ENCODE measurements at regions not wholly inside any gene's neighbourhood (a gene's known extent, or its start where the extent isn't known, plus 50 kb on each side); places are given as distances from the start of the nearest gene placed in this dataset.
"Not testable (repeated sequence)": the region's sequence is repeated elsewhere in the genome, so short reads cannot be mapped to it uniquely, and the experiment has no call there.

- DNase-seq (ENCODE audit: low spot score) = no peak
Measured at GRCh38 chr5:2534251-2534650, 217.2 kb downstream of the IRX2 start.

- DNase-seq (ENCODE audit: low spot score) = not testable (repeated sequence)
Measured at GRCh38 chr5:2533848-2534247, 217.6 kb downstream of the IRX2 start.

- no peak for DNase-seq (ENCODE audit: low spot score)
Measured at GRCh38 chr5:2532809-2533208, 218.7 kb downstream of the IRX2 start.

GRCh38 chr5:2531318-2531717 lies 220.2 kb downstream of the IRX2 start:
- DNase-seq (ENCODE audit: low spot score) = no peak

GRCh38 chr5:2530609-2531008 lies 220.9 kb downstream of the IRX2 start:
- no peak for DNase-seq (ENCODE audit: low spot score)

GRCh38 chr5:2529371-2530092 lies 221.9 kb downstream of the IRX2 start:
- no peak for DNase-seq (ENCODE audit: low spot score)

- no peak for DNase-seq (ENCODE audit: low spot score)
Measured at GRCh38 chr5:2525351-2525750, 226.1 kb downstream of the IRX2 start.

GRCh38 chr5:2524620-2525019 lies 226.9 kb downstream of the IRX2 start:
- DNase-seq (ENCODE audit: low spot score) = no peak

GRCh38 chr5:2523180-2523579 lies 228.3 kb downstream of the IRX2 start:
- no peak for DNase-seq (ENCODE audit: low spot score)

GRCh38 chr5:2522372-2522771 lies 229.1 kb downstream of the IRX2 start:
- no peak for DNase-seq (ENCODE audit: low spot score)

GRCh38 chr5:2519153-2519552 lies 232.3 kb downstream of the IRX2 start:
- no peak for DNase-seq (ENCODE audit: low spot score)

- DNase-seq (ENCODE audit: low spot score) = no peak
Measured at GRCh38 chr5:2517451-2517850, 234.0 kb downstream of the IRX2 start.

GRCh38 chr5:2515180-2515764 lies 236.2 kb downstream of the IRX2 start:
- DNase-seq (ENCODE audit: low spot score) = no peak

- DNase-seq (ENCODE audit: low spot score) = no peak
Measured at GRCh38 chr5:2514484-2514883, 237.0 kb downstream of the IRX2 start.

- no peak for DNase-seq (ENCODE audit: low spot score)
Measured at GRCh38 chr5:2511706-2512105, 239.8 kb downstream of the IRX2 start.

- DNase-seq (ENCODE audit: low spot score) = no peak
Measured at GRCh38 chr5:2511126-2511525, 240.4 kb downstream of the IRX2 start.

- DNase-seq (ENCODE audit: low spot score) = no peak
Measured at GRCh38 chr5:2509527-2509926, 241.9 kb downstream of the IRX2 start.

- DNase-seq (ENCODE audit: low spot score) = no peak
Measured at GRCh38 chr5:2508514-2508913, 243.0 kb downstream of the IRX2 start.

GRCh38 chr5:2507611-2508010 lies 243.9 kb downstream of the IRX2 start:
- DNase-seq (ENCODE audit: low spot score) = no peak

- no peak for DNase-seq (ENCODE audit: low spot score)
Measured at GRCh38 chr5:2506603-2507002, 244.9 kb downstream of the IRX2 start.

GRCh38 chr5:2505217-2505616 lies 246.3 kb downstream of the IRX2 start:
- DNase-seq (ENCODE audit: low spot score) = no peak

GRCh38 chr5:2502970-2503594 lies 248.4 kb downstream of the IRX2 start:
- DNase-seq (ENCODE audit: low spot score) = no peak

GRCh38 chr5:2499917-2500316 lies 251.6 kb downstream of the IRX2 start:
- DNase-seq (ENCODE audit: low spot score) = no peak
